NCI-H1694 (cell line): ENCODE measurements at regions not wholly inside any gene's neighbourhood (a gene's known extent, or its start where the extent isn't known, plus 50 kb on each side); places are given as distances from the start of the nearest gene placed in this dataset.
"Not testable (repeated sequence)": the region's sequence is repeated elsewhere in the genome, so short reads cannot be mapped to it uniquely, and the experiment has no call there.

Experiments used
- DNase-seq: peaks from one replicate; lab custom pipeline; 2025; lab: John Stamatoyannopoulos, UW

- no peak for DNase-seq
Observed at GRCh38 chr2:142757111-142757510, 120.4 kb upstream of the KYNU start.

- no peak for DNase-seq
Observed at GRCh38 chr2:142756430-142756829, 121.0 kb upstream of the KYNU start.

GRCh38 chr2:142755191-142755590, 122.3 kb upstream of the KYNU start:
- DNase-seq: no peak

GRCh38 chr2:142754182-142754581, 123.3 kb upstream of the KYNU start:
- no peak for DNase-seq

- no peak for DNase-seq
Observed at GRCh38 chr2:142750858-142751257, 126.6 kb upstream of the KYNU start.

- no peak for DNase-seq
Observed at GRCh38 chr2:142748559-142749099, 128.8 kb upstream of the KYNU start.

GRCh38 chr2:142745691-142746090, 131.8 kb upstream of the KYNU start:
- no peak for DNase-seq

- DNase-seq: no peak
Observed at GRCh38 chr2:142742371-142743214, 134.9 kb upstream of the KYNU start.

- DNase-seq: no peak
Observed at GRCh38 chr2:142741764-142742269, 135.6 kb upstream of the KYNU start.

- DNase-seq: no peak
Observed at GRCh38 chr2:142734770-142735169, 142.7 kb upstream of the KYNU start.

GRCh38 chr2:142734231-142734630, 143.2 kb upstream of the KYNU start:
- DNase-seq: no peak

- DNase-seq: not testable (repeated sequence)
Observed at GRCh38 chr2:142729814-142730213, 147.7 kb upstream of the KYNU start.

- not testable (repeated sequence) for DNase-seq
Observed at GRCh38 chr2:142727821-142728478, 149.5 kb upstream of the KYNU start.

GRCh38 chr2:142725386-142725785, 152.1 kb upstream of the KYNU start:
- DNase-seq: no peak

GRCh38 chr2:142724713-142725349, 152.6 kb upstream of the KYNU start:
- no peak for DNase-seq

- DNase-seq: no peak
Observed at GRCh38 chr2:142724186-142724585, 153.3 kb upstream of the KYNU start.

GRCh38 chr2:142723236-142723635, 154.2 kb upstream of the KYNU start:
- DNase-seq: no peak

GRCh38 chr2:142722569-142722968, 154.9 kb upstream of the KYNU start:
- DNase-seq: no peak

GRCh38 chr2:142722086-142722485, 155.4 kb upstream of the KYNU start:
- DNase-seq: no peak

GRCh38 chr2:142721015-142721414, 156.4 kb upstream of the KYNU start:
- DNase-seq: no peak

GRCh38 chr2:142718576-142719155, 158.8 kb upstream of the KYNU start:
- no peak for DNase-seq
